ENCODE measurements at regions not wholly inside any gene's neighbourhood (a gene's known extent, or its start where the extent isn't known, plus 50 kb on each side); places are given as distances from the start of the nearest gene placed in this dataset.
A peak's percentile ranks its signal among the peaks of the same experiment; 100 is the strongest.
"Not testable (repeated sequence)": the region's sequence is repeated elsewhere in the genome, so short reads cannot be mapped to it uniquely, and the experiment has no call there.

DNA sequence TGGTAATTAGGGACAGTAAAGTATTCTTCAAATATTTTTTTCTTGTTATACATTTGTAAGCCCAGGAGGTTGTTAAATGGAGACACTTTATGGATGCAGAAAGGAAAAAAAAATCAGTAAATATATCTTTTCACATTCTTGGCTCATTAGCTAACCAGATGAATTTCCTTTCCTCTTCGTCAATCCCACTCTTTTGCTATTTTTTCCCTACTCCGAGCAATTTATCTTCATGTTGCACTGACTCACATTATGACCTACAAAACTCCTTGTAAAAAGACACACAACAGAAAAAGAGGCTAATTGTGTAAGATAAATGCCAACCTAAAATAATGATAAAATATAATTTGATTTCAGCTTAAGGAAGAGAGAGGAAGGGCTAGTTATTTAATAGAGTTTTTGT, 472.9 kb upstream of the ZNF337 start:
- intact Hi-C loops (cut with DNase I), result no loop called here
- Histone ChIP-seq H3K4me3 (ENCODE audit: low read length in 3 of 3) (no peak overlapping the region), H3K27me3 (ENCODE audit: control insufficient read depth, insufficient read depth, low read length) (no peaks in the 10 kb centered on the region), H3K4me1 (ENCODE audit: control insufficient read depth in 2 of 3, insufficient read depth in 2 of 3, low read depth in 1 of 3, low read length in 3 of 3) (no peaks in the 10 kb centered on the region), H3K27ac (ENCODE audit: low read depth in 2 of 2, low read length in 2 of 2) (no peak overlapping the region), H3K9ac (ENCODE audit: low read length in 3 of 3) (no peak overlapping the region), H3K9me3 (ENCODE audit: control insufficient read depth in 2 of 3, insufficient read depth in 1 of 3, low read length in 3 of 3) (no peaks in the 10 kb centered on the region), H3K36me3 (ENCODE audit: control insufficient read depth in 2 of 3, insufficient read depth in 3 of 3, low read length in 3 of 3) (no peaks in the 10 kb centered on the region)
- no peak for TF ChIP-seq CTCF (IDR thresholded peaks at IDR 0.05; ENCODE audit: borderline replicate concordance, extremely low read depth, insufficient read depth)
- FAIRE-seq, result no peak
- peak in 1 of 5 donors; percentile 2 for DNase-seq

DNA sequence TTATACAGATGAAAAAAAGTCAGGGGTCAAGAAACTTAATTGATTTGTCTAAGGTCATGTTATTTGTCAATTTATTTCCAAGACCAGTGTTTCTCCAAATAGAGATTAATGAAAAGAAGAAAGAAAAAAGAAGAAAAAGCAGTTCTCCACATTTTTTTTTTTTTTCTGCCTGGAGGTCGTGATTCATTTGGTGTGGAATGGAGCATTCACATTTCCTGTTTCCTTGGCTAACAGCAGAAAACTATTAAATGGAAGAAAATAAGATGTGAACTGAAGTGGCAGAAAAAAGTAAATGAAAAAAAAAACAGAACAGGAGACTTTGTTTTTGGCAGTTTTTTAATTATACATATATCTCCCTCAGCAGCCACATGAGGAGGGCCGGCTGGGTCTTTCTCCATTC, 470.8 kb upstream of the ZNF337 start:
- Histone ChIP-seq H3K4me3 (ENCODE audit: low read length in 3 of 3) (no peak overlapping the region), H3K36me3 (ENCODE audit: control insufficient read depth in 2 of 3, insufficient read depth in 3 of 3, low read length in 3 of 3) (no peaks in the 10 kb centered on the region), H3K27me3 (ENCODE audit: control insufficient read depth, insufficient read depth, low read length) (no peaks in the 10 kb centered on the region), H3K4me1 (ENCODE audit: control insufficient read depth in 2 of 3, insufficient read depth in 2 of 3, low read depth in 1 of 3, low read length in 3 of 3) (no peaks in the 10 kb centered on the region), H3K9me3 (ENCODE audit: control insufficient read depth in 2 of 3, insufficient read depth in 1 of 3, low read length in 3 of 3) (no peaks in the 10 kb centered on the region), H3K9ac (ENCODE audit: low read length in 3 of 3) (no peak overlapping the region), H3K27ac (ENCODE audit: low read depth in 2 of 2, low read length in 2 of 2) (no peak overlapping the region)
- TF ChIP-seq CTCF (IDR thresholded peaks at IDR 0.05; ENCODE audit: borderline replicate concordance, extremely low read depth, insufficient read depth), result no peak
- FAIRE-seq (no peak), DNase-seq (peak in 1 of 5 donors; percentile 36)
- intact Hi-C loops (cut with DNase I), result no loop called here

- H3K9me3 ChIP-seq (ENCODE audit: control insufficient read depth in 2 of 3, insufficient read depth in 1 of 3, low read length in 3 of 3), result no peaks in the 10 kb centered on the region
- H3K4me1 ChIP-seq (ENCODE audit: control insufficient read depth in 2 of 3, insufficient read depth in 2 of 3, low read depth in 1 of 3, low read length in 3 of 3), result no peaks in the 10 kb centered on the region
- intact Hi-C loops (cut with DNase I), result no loop called here
- H3K9ac ChIP-seq (ENCODE audit: low read length in 3 of 3), result no peak overlapping the region
- no peak overlapping the region for H3K27ac ChIP-seq (ENCODE audit: low read depth in 2 of 2, low read length in 2 of 2)
- FAIRE-seq (no peak), DNase-seq (no peak)
- H3K27me3 ChIP-seq (ENCODE audit: control insufficient read depth, insufficient read depth, low read length), result no peaks in the 10 kb centered on the region
- no peaks in the 10 kb centered on the region for H3K36me3 ChIP-seq (ENCODE audit: control insufficient read depth in 2 of 3, insufficient read depth in 3 of 3, low read length in 3 of 3)
- no peak for TF ChIP-seq CTCF (IDR thresholded peaks at IDR 0.05; ENCODE audit: borderline replicate concordance, extremely low read depth, insufficient read depth)
- H3K4me3 ChIP-seq (ENCODE audit: low read length in 3 of 3), result no peak overlapping the region
Measured at GRCh38 chr20:26163890-26164289, 467.2 kb upstream of the ZNF337 start.

- intact Hi-C loops (cut with DNase I); H3K9me3 ChIP-seq (ENCODE audit: control insufficient read depth in 2 of 3, insufficient read depth in 1 of 3, low read length in 3 of 3); DNase-seq; H3K27me3 ChIP-seq (ENCODE audit: control insufficient read depth, insufficient read depth, low read length); H3K27ac ChIP-seq (ENCODE audit: low read depth in 2 of 2, low read length in 2 of 2); H3K4me3 ChIP-seq (ENCODE audit: low read length in 3 of 3); H3K9ac ChIP-seq (ENCODE audit: low read length in 3 of 3); FAIRE-seq; H3K4me1 ChIP-seq (ENCODE audit: control insufficient read depth in 2 of 3, insufficient read depth in 2 of 3, low read depth in 1 of 3, low read length in 3 of 3); H3K36me3 ChIP-seq (ENCODE audit: control insufficient read depth in 2 of 3, insufficient read depth in 3 of 3, low read length in 3 of 3): not testable (repeated sequence)
Measured at GRCh38 chr20:26163151-26163550, 466.5 kb upstream of the ZNF337 start.

DNA sequence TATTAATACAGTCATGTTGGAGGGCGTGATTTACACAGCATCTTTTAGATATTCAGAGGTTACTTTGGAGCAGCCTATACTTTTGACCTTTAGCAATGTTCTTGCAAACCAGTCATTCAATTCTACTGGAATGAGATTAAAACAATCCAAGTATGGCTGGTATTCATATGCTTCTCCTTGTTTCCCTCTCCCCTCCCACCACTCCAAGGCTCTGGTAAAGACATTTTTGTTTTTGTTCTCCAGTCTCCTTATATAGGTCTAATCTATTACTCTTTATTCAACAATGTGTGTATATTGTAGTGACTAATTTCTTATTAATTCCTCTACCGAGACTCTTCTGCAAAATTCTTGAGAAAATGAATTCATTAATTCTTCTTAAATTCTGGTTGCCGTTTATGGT, 465.1 kb upstream of the ZNF337 start:
- H3K9ac ChIP-seq (ENCODE audit: low read length in 3 of 3); DNase-seq; intact Hi-C loops (cut with DNase I); H3K27me3 ChIP-seq (ENCODE audit: control insufficient read depth, insufficient read depth, low read length); FAIRE-seq; H3K36me3 ChIP-seq (ENCODE audit: control insufficient read depth in 2 of 3, insufficient read depth in 3 of 3, low read length in 3 of 3); H3K4me1 ChIP-seq (ENCODE audit: control insufficient read depth in 2 of 3, insufficient read depth in 2 of 3, low read depth in 1 of 3, low read length in 3 of 3); H3K9me3 ChIP-seq (ENCODE audit: control insufficient read depth in 2 of 3, insufficient read depth in 1 of 3, low read length in 3 of 3); H3K4me3 ChIP-seq (ENCODE audit: low read length in 3 of 3); H3K27ac ChIP-seq (ENCODE audit: low read depth in 2 of 2, low read length in 2 of 2): not testable (repeated sequence)

DNA sequence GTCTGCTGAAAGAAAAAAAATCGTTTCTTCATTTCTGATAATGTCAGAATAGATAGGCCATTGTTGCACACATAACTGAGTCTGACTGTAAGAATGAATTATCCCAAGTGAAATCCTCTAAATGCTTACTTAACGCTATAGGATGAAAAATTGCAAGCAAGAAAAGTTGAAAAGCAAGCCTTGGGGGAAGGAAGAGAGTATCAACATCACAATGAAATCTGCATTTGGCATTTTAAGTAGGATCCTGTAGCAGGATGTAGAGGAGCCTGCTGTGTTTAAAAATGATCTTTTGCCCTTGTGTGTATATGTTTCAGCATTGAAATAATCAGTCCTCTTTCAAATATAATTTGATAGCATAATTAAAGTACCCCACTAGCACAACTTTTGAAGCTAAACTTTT, 464.3 kb upstream of the ZNF337 start:
- H3K9ac ChIP-seq (ENCODE audit: low read length in 3 of 3); FAIRE-seq; intact Hi-C loops (cut with DNase I); H3K9me3 ChIP-seq (ENCODE audit: control insufficient read depth in 2 of 3, insufficient read depth in 1 of 3, low read length in 3 of 3); H3K36me3 ChIP-seq (ENCODE audit: control insufficient read depth in 2 of 3, insufficient read depth in 3 of 3, low read length in 3 of 3); H3K4me1 ChIP-seq (ENCODE audit: control insufficient read depth in 2 of 3, insufficient read depth in 2 of 3, low read depth in 1 of 3, low read length in 3 of 3); H3K4me3 ChIP-seq (ENCODE audit: low read length in 3 of 3); H3K27me3 ChIP-seq (ENCODE audit: control insufficient read depth, insufficient read depth, low read length); DNase-seq; H3K27ac ChIP-seq (ENCODE audit: low read depth in 2 of 2, low read length in 2 of 2): not testable (repeated sequence)
